HG03175 (cell line): ENCODE measurements at regions not wholly inside any gene's neighbourhood (a gene's known extent, or its start where the extent isn't known, plus 50 kb on each side); places are given as distances from the start of the nearest gene placed in this dataset.
"Not testable (repeated sequence)": the region's sequence is repeated elsewhere in the genome, so short reads cannot be mapped to it uniquely, and the experiment has no call there.

Source experiments
- ATAC-seq: cut with Tn5 transposase; IDR thresholded peaks from one replicate; pipeline ENCODE4 v1.9.1; 2021; ENCODE audit warnings: mild to moderate bottlenecking, moderate library complexity; ENCODE audit not compliant: unreplicated experiment

DNA sequence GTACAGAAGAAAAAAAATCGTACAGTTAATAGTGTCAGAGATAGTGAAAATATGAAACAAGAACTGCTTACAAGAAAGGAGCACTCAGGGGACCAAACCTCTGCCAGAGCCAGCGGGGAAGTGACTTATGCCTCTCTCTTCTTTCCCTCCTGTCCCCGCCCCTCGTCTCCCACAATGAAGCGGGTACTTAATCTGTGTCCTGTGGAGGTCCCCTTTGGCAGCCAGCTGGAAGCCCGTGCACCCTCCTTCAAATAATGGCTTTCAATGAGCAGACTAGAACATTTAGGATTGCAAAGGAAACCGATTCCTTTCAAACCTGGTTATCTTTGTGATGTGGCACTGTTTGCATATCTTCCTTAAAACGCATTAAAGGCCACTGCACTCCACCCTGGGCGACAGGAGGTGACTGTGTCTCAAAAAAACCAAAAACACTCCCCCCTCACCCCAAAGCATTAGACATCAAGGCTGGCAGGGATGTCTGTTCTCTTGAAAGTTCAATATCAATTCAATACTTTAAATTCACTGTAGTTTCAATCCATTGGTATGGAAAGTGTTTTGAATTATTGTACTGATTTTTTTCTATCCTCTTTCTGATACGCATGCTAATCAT lies 51.7 kb downstream of the PPIAL4C start:
- ATAC-seq = not testable (repeated sequence)

DNA sequence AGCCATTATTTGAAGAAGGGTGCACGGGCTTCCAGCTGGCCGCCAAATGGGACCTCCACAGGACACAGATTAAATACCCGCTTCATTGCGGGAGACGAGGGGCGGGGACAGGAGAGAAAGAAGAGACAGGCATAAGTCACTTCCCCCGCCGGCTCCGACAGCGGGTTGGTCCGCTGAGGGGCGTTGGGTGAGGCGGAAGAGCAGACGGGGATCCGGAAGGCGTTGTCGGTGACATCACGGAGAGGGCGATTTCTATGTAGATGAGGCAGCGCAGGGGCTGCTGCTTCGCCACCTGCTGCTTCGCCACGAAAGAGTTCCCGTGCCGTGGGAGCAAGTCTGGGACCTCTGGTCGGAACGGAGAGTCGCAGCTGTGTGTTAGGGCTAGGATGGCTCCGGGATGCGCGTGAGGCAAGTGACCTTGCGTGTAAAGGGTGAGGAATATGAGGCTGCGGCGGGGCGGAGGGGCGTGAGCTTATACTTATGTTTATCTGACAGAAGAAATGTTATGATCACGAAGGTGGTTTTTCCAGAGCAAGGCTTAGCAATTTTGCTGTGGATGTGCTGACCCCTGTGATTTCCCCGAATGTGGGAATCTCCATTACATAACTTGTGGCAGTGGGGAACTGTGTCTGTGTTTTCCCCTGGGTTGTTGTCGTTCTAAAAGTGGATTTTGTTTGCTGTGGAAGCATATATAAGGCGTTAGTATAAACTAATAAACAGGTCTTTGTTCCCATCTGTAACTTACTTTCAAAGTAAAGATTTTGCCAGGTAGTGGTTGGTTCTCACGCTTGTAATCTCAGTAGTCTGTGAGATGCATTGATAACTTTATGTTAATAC lies 52.9 kb downstream of the PPIAL4C start:
- ATAC-seq = peak; percentile 85

DNA sequence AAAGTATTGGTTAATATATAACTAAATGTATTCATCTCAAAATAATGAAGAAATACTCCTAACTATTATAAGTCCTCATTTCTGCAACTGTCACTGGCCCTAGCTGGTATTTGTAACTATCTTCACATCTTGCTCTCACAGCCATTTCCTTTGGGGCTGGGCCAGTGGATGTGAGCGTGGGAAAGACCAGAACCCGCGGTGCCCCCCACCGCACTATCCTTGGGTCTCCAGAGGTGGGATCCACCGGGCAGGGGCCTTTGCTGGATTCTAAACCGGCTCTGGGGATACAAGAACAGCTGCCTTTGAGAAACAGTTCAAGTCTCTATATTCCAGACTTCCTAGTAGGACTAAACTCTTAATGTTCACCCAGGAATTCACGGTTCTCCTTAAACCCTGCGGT lies 54.8 kb downstream of the PPIAL4C start:
- not testable (repeated sequence) for ATAC-seq

DNA sequence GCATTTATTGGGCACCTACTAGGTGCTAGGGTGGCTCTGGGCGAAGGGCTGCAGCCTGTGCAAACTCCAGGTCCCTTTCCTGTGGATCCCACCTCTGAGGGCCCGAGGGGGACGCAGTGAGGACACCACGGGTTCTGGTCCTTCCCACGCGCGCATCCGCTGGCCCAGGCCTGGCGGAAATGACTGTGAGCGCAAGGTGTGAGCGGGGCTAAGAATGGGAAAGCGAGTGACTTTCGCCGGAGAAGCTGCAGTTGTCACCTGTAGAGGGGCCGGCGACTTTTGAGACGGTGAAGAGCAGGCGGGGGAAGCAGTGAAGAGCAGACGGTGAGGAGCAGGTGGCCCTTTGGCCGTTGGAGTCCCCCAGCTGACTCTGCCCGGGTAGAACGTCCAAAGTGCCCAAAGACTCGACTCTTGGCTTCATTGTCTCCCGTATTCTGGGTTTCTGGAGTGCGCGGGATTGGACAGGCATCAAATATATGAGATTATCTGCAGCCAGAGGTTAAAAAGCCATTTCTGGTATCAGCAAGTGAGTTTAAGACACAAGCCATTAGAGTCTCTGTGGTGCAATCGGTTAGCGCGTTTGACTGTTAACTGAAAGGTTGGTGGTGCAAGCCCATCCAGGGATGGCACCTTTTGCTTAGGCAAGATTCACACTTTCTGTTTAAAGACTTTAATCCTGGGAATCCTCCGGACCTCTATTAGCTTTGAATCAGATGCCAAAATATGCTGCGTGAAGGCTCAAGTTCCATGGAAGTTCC lies 55.4 kb downstream of the PPIAL4C start:
- not testable (repeated sequence) for ATAC-seq

DNA sequence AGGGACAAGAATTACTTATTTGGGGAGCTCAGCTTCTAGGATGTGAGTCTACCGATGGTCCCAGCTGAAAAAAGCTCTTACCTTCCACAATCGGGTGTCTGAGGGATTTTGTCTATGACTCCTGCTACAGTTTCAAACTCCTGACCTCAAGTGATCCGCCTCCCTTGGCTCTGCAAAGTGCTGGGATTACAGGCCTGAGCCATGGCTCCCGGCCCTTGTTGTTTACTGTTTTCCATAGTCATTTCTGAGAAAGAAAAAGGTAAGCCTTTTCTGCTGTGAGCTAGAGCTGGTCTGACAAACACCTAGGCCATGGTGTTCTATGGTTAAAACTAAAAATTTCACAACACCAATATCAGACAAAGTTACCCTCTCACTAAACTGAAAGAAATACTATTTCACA lies 57.5 kb downstream of the PPIAL4C start:
- ATAC-seq = not testable (repeated sequence)

DNA sequence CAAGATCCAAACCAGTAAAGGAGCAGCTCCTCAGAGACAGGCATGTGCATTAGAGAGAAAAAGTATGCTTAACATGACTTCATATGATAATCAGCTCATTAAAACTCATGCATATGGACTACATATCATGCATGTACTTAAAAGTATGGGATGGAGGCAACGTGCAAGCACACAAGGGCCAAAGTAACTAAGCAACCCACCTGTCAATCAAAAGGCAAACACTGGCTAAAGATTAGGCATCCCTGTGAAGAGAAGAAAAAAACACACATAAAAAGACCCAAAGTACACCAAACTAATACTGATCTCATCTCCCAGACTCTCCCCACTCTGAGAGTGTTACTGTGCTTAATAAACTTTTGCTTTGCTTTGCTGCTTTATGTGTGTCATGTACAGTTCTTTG lies 61.2 kb downstream of the PPIAL4C start:
- ATAC-seq = not testable (repeated sequence)

DNA sequence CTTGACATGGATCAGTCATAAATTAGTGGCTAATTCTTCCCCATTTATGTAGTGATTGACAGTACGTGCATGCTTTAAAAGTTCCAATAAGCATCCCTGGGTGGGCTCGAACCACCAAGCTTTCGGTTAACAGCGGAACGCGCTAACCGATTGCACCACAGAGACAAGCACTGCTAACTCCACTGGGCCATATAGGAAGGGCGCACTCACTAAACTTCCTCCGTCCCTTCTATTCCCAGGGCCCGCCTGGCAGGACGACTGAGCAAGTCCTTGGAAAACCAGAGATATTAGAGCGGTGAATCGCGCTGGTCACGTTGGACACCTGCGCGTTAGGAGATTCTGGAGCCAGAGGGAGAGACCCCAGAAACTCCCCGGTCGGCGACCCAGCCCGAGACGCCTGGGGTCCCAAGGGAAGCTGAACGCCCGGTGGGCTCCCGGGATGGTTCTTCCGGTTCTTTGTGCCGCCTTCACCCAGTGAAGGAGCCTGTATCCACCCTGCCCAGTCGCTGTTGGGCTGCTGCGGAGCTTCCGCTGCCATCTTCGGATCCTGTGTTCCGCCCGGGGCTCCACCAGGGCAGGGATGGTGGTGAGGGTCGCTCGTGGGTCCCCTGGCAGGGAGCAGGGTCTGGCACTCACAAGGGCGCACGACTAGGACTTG lies 62.8 kb downstream of the PPIAL4C start:
- ATAC-seq = not testable (repeated sequence)

DNA sequence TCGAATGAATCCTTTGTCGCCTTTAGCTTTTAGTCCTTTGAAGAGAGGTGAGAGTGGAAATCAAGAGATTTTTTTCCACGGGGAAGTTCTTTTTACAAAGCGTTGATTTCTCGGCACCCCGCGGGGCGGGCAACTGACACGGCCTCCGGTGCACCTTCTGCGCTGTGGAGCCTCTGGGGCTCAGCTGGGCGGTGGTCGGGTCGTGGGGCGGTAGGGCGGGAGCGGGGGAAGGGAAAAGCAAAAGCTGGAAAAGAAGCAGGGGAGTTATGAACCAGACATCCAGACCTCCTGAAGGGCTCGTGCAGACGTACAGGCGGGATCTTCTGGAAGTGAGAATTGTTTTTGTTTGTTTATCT lies 63.3 kb downstream of the PPIAL4C start:
- ATAC-seq = not testable (repeated sequence)

DNA sequence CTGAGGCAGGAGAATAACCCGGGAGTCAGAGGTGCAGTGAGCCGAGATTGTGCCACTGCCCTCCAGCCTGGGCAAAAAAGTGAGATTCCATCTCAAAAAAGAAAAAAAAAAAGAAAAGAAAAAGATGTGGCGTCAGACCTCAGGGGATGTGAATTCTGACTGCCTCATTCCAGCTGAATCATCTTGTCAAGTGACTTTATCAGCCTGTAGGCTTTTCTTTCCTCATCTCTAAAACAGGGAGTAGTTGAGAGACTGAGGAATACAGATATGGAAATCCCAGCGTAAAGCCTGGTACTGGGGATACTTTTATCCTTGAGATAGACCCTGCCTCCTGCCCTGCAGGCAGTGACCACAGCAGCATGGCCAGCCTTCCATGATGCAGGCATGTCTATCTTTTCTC lies 74.1 kb downstream of the PPIAL4C start:
- not testable (repeated sequence) for ATAC-seq

DNA sequence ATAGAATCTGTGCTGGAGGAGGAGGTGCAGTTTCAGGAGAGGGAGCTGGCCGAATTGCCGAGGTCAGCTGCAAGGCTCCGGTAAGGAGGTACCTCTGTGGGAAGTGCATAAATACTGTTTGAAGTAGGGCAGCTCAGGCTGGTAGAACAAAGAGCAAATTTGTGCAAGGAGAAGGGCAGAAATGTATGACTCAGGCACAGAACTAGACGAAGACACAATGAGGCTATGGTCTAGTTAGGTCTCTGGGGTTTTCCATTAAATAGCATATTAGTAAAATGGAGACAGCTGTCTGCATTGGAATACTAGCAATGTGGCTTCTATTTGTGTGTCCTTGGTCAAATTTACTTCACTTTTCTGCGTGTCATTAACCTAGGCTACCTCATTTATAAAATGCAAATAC lies 74.5 kb downstream of the PPIAL4C start:
- not testable (repeated sequence) for ATAC-seq

DNA sequence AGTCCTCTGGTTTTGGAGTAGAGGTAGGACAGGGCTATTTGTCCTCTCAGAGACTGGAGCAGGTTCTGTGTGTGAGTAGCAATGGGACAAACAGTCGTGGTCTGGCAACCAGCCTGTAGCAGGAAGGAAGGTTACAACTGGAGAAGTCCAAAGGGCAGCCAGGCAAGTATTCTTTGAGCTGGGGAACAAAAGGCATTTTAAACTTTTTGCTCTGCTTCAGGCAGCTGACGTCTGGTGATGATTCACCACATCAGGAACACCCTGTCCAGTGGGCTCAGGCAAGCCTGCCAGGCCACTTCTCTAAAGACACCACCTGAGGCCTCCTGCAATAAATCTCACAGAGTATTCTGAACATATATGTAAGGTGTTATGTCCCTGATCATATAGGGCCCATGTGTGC lies 81.0 kb downstream of the PPIAL4C start:
- ATAC-seq = not testable (repeated sequence)

DNA sequence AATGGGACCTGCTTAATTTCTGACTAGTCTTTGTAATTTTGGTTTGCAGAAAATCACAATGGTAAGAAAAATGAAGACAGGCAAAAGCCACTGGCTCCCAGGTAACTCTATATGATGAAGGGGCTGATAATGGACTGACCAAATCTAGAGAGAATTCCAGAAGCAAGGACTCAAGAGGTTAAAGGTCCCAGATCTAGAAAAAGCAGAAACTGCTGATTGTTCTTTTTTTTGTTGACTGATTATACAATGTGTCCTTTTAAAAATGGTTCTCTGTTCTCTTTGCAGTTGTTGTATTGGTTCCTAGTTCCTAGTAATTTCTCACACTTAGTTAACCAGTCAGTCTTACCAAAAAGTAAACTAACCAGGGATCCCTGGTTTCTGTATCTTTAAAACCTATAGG lies 81.4 kb downstream of the PPIAL4C start:
- ATAC-seq = not testable (repeated sequence)

DNA sequence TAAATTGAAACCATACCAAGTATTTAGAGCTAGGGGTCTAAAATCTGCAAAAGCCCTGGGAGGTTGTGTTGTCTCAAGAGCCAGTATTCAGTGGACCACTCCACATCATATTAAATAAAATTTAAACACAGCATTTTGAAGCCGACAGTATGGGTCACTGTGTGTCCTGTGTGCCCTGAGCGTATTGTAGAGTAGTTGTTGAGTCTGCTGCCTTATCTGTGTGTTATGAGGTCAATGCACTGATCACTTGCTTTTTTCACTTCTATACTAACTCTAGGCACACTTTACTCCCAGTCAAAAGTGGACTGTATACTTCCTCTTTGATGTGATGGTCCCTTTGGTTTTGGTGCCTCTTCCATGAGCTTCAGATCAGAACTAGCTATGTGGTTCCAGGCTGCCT lies 81.9 kb downstream of the PPIAL4C start:
- not testable (repeated sequence) for ATAC-seq

DNA sequence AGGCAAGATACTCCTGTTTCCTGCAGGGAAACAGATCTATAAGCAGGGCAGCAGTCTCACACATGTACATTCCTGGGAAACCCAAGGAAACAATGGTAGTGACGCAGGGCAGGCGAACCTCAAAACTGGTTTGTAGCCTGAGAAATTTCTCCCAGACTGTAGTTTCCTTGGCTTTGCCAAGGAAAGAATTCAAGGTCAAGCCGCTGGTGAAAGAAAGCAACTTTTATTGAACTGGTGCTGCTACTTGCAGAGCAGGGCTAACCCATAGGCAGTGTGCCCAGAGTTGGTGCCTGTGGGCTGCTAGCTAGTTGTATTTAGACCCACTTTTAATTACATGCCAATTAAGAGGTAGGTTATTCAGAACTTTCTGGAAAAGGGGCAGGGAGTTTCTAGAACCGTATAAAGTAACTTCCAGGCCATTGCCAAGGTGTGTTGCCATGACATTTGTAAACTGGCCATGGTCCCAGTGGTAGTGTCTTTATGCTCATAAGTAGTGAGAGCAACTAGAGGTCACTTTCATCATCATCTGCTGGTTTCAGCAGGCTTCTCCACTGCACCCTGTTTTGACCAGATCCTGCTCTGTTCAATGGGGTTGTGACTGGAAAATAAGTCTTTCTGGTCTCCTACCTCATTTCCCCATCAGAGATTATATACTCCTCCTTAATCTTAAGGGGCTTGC lies 89.7 kb downstream of the PPIAL4C start:
- ATAC-seq = not testable (repeated sequence)

DNA sequence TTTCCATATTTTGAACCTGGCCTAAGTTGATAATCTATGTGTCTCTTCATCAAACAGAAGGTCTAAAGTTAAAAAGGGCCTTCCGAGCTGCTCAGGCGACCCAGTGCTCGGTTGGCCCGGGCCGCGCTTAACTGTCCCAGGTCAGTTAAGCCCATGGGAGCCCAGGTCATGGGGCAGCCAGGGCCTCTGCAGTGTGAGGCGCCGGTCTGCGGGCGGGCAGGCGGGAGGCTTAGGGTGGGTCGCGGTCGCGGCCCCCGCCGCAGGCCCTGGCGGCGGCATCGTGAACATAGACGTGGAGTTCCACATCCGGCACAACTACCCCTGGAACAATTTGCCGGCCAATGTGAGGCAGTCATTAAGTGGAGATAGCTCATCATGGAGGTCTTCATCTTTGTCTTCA lies 91.3 kb downstream of the PPIAL4C start:
- not testable (repeated sequence) for ATAC-seq

DNA sequence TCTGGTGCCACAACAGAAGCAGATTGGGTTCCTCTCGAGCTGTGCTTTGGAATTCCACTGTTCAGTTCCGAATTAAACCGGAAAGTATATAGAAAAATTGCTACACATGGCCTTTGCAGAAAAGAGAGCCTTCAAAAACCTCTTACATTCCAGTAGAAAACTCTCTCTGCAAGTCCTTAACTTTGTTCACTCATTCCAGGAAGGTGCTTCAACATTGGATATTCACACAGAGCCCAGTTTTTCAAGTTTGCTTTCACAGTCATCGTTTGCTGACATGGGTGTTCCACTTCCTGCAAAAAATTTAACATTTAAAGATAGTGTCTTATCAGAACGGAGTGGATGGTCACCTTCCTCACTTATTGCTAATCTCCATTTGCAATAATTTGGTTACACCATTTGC lies 93.7 kb downstream of the PPIAL4C start:
- not testable (repeated sequence) for ATAC-seq

DNA sequence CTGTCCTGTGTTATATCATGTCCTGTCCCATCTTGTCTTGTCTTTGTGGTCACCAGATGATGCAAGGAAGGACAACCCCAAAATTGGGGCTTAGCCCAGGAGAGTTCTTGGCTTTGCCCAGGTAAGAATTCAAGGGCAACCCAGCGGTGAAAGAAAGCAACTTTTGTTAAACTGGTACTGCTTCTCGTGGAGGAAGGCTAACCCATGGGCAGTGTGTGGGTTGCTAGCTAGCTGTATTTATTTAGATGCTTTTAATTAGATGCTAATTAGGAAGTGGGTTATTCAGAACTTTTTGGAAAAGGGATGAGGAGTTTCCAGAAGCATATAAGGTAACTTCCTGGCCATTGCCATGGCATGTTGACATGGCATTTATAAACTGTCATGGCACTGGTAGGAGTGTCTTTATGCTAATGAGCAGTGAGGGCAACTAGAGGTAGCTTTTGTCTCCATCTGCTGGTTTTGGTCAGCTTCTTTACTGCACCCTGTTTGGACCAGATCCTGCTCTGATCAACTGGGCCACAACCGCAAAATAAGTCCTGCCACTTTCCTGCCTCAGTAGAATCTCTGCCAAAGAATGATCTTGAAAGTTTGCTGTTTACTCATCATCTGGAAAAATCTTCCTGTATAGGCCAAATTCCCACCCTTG lies 95.8 kb upstream of the FCGR1A start:
- ATAC-seq = peak; percentile 69

DNA sequence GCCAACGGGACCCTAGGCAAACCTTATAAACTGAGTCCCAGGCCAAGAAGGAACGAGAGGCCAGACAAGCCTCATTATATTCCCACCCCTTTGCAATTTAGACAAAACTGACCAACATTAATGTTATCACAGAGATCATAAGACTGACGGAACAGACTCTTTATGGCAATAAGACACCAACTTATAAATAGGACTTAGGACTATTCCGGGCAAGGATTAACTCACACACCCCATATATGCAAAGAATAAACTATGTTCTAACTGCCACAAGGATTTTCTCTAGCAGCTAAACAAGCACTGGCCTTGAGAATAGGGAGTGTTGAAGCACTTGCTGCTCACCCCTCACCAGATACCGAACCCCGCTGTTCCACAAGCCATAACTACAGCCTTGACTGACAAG lies 91.1 kb upstream of the FCGR1A start:
- ATAC-seq = not testable (repeated sequence)

DNA sequence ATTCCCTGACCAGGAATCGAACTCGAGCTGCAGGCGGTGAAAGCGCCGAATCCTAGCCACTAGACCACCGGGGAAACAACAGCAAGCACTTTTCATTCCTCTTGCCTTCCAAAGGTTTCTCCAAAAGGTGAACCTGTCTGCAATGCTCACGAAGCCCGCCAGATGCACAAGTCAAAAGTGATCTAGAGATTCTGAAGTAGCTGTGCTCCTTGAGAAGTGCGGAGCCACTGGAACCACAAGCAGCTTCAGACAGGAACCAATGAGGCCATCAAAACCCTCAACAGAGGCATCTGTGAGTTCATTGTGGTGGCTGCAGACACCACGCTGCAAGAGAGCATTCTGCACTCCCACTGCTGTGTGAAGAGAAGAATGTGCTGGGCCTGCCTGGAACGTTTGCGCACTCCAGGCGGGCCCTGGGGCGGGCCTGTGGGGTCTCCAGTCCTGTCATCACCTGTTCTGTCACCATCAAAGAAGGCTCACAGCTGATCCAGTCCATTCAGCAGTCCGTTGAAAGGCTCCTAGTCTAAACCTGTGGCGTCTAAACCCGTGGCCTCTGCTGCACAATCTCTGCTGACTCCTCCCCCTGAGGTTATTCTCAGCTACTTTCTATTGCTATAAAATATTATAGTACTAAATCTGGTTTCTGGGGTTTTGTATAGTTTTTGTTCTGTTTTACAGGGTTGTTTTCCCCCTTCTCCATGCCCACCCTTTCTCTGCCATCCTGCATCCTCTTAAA lies 89.5 kb upstream of the FCGR1A start:
- not testable (repeated sequence) for ATAC-seq
